PC-9 (cell line): ENCODE measurements at regions not wholly inside any gene's neighbourhood (a gene's known extent, or its start where the extent isn't known, plus 50 kb on each side); places are given as distances from the start of the nearest gene placed in this dataset.

Source experiments
- CTCF ChIP-seq: fragments of 200-600 bp; sonication (generic); conservative IDR thresholded peaks from 2 replicates; pipeline ENCODE4 v1.6.1; 2017; ENCODE audit warnings: mixed run types, antibody characterized with exemption, mild to moderate bottlenecking, moderate library complexity
- EZH2 ChIP-seq: fragments of 200-600 bp; sonication (generic); IDR thresholded peaks from 2 replicates; pipeline ENCODE4 v1.8.0; 2017; ENCODE audit warnings: antibody characterized with exemption, low read depth

GRCh38 chr13:54184576-54184975, 1156.0 kb downstream of the OLFM4 start:
- no peak for TF ChIP-seq CTCF
- TF ChIP-seq EZH2, result no peak
